AG09309 (cell line): ENCODE measurements at regions not wholly inside any gene's neighbourhood (a gene's known extent, or its start where the extent isn't known, plus 50 kb on each side); places are given as distances from the start of the nearest gene placed in this dataset.
"Not testable (repeated sequence)": the region's sequence is repeated elsewhere in the genome, so short reads cannot be mapped to it uniquely, and the experiment has no call there.

Experiments used
- DNase-seq: peaks from one replicate; pipeline ENCODE4 v3.0.0-alpha.2; 2010; ENCODE audit warnings: low read depth
- H3K4me3 ChIP-seq: 2 replicates; pipeline ENCODE4 v1.5.1; 2011; ENCODE audit warnings: mild to moderate bottlenecking, low read depth, low read length, moderate library complexity; ENCODE audit not compliant: control insufficient read depth
- TF ChIP-seq, protein P1 (sequence below): IDR thresholded peaks from 2 replicates; pipeline ENCODE4 v1.5.1; 2011; ENCODE audit warnings: mild to moderate bottlenecking, low read depth, low read length, inconsistent platforms; ENCODE audit not compliant: insufficient read depth, control insufficient read depth; ENCODE audit errors: missing control alignments

- TF ChIP-seq, protein P1, sequence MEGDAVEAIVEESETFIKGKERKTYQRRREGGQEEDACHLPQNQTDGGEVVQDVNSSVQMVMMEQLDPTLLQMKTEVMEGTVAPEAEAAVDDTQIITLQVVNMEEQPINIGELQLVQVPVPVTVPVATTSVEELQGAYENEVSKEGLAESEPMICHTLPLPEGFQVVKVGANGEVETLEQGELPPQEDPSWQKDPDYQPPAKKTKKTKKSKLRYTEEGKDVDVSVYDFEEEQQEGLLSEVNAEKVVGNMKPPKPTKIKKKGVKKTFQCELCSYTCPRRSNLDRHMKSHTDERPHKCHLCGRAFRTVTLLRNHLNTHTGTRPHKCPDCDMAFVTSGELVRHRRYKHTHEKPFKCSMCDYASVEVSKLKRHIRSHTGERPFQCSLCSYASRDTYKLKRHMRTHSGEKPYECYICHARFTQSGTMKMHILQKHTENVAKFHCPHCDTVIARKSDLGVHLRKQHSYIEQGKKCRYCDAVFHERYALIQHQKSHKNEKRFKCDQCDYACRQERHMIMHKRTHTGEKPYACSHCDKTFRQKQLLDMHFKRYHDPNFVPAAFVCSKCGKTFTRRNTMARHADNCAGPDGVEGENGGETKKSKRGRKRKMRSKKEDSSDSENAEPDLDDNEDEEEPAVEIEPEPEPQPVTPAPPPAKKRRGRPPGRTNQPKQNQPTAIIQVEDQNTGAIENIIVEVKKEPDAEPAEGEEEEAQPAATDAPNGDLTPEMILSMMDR = no peak
- no peak for DNase-seq
- no peak overlapping the region for H3K4me3 ChIP-seq
These were observed 78.2 kb upstream of the MON1B start for GRCh38 chr16:77112746-77113145.

DNA sequence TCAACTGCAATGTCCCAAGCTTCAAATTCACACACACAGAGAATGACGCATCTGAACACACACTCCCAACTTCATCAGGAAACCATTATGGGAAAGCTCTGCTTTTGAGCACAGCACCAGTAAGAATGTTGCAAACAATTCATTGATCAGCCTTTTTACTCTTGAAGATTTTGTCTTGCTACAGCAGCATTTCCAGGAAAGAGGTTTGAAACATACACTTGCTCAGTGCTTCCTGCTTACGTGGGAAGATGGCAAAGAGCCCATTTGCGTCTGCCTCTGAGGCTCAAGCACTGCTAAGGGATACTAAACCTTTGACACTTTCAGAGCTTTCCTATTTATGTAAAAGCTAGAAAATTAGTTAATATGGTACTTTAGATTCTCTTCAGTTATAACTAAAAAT lies 77.2 kb upstream of the MON1B start:
- DNase-seq = no peak
- TF ChIP-seq, protein P1 = no peak
- no peak overlapping the region for H3K4me3 ChIP-seq

GRCh38 chr16:77114361-77114760 lies 76.6 kb upstream of the MON1B start:
- not testable (repeated sequence) for H3K4me3 ChIP-seq, DNase-seq

DNA sequence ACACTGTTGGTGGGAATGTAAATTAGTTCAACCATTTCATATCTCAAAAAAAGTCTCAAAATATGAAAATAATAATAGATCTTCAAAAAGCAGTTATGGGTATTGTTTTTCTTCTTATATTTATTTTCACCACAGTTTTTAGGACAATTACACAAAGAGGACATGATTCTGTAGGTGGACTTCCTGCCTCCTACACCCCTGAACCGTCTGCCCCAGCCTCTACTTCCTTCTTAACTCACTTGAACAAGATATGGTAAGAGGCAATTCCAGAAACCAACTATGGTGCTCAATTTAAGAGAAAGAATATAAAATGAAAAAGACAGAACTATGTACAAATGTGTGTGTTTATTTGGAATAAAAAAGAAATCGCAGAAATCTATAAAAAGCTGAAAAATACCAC lies 74.1 kb upstream of the MON1B start:
- TF ChIP-seq, protein P1 = no peak
- no peak for DNase-seq
- H3K4me3 ChIP-seq = no peak overlapping the region

DNA sequence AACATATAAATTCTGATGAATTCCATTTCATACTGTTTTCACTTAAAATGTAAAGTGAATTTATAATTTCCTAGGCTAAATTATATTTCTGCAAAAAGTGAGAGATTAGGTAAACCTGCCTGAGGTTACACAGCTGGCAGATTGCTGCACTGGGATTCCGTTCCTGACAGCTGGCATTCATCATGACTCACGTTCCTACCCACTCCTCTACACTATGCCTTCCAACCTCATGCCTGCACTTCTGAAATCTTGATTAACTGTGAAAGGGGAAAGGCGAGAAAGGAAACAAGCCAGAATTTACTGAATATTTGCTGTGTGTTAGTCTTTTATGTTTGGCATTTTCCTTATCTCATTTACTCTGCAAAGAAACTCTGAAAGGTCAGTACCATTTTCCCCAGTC lies 73.3 kb upstream of the MON1B start:
- no peak overlapping the region for H3K4me3 ChIP-seq
- DNase-seq = no peak
- TF ChIP-seq, protein P1 = no peak

GRCh38 chr16:77131398-77131797 lies 59.6 kb upstream of the MON1B start:
- H3K4me3 ChIP-seq = no peak overlapping the region
- DNase-seq = no peak
- TF ChIP-seq, protein P1 = no peak

DNA sequence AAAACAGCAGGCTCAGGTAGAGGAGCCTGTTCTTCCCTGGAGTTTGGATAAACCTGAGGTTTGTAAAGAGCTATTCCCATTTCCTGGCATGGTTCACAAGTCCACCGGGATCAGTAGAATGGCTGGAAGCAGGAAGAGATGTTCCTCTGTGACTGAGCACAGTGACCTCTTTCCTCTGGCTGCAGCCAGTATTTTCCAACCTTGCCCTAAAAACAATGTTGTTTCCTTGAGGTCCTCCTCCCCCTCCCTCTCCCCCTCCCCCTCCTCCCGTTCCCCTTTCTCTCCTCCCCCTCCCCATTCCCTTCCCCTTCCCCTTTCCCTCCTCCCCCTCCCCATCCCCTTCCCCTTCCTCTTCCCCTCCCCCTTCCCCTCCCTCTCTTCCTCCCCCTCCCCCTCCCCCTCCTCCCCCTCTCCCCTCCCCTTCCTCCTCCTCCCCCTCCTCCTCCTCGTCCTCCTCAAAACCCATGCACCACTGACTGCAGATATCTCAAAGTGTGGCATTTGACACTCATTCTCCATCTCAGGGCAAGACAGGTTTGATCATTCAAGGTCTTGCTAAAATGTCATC lies 58.9 kb upstream of the MON1B start:
- TF ChIP-seq, protein P1 = no peak
- no peak for DNase-seq
- H3K4me3 ChIP-seq = no peak overlapping the region
